KMS-11 (cell line): ENCODE measurements at regions not wholly inside any gene's neighbourhood (a gene's known extent, or its start where the extent isn't known, plus 50 kb on each side); places are given as distances from the start of the nearest gene placed in this dataset.

Experiments used
- H2AFZ ChIP-seq: fragments of 200-600 bp; sonication (generic); 2 replicates; pipeline ENCODE4 v1.6.1; 2016; ENCODE audit warnings: antibody characterized with exemption, mixed run types, low read depth
- H3K27ac ChIP-seq: fragments of 200-600 bp; sonication (generic); 2 replicates; pipeline ENCODE4 v1.6.1; 2016; ENCODE audit warnings: mild to moderate bottlenecking, mixed run types
- H3K27me3 ChIP-seq: fragments of 200-600 bp; sonication (generic); 2 replicates; pipeline ENCODE4 v1.6.1; 2017; ENCODE audit warnings: mild to moderate bottlenecking, low read depth, mixed run types, moderate library complexity; ENCODE audit not compliant: insufficient read depth
- H3K36me3 ChIP-seq: fragments of 200-600 bp; sonication (generic); 2 replicates; pipeline ENCODE4 v1.6.1; 2017; ENCODE audit warnings: mild to moderate bottlenecking, mixed run types; ENCODE audit not compliant: insufficient read depth
- H3K4me1 ChIP-seq: fragments of 200-600 bp; sonication (generic); 2 replicates; pipeline ENCODE4 v1.6.1; 2016; ENCODE audit warnings: mild to moderate bottlenecking, low read depth, mixed run types; ENCODE audit not compliant: poor library complexity, severe bottlenecking
- H3K4me2 ChIP-seq: fragments of 200-600 bp; sonication (generic); 2 replicates; pipeline ENCODE4 v1.7.0; 2016; ENCODE audit warnings: mild to moderate bottlenecking, mixed run types
- H3K4me3 ChIP-seq: fragments of 200-600 bp; sonication (generic); IDR thresholded peaks from 2 replicates; pipeline ENCODE4 v1.6.1; 2017; ENCODE audit warnings: low read depth, low read length, mixed read lengths; ENCODE audit not compliant: insufficient read depth
- H3K79me2 ChIP-seq: fragments of 200-600 bp; sonication (generic); 2 replicates; pipeline ENCODE4 v1.6.1; 2016; ENCODE audit warnings: low read depth, mixed run types; ENCODE audit not compliant: insufficient read depth
- H3K9ac ChIP-seq: fragments of 200-600 bp; sonication (generic); 2 replicates; pipeline ENCODE4 v1.6.1; 2016; ENCODE audit warnings: mild to moderate bottlenecking, mixed run types
- H4K20me1 ChIP-seq: fragments of 200-600 bp; sonication (generic); 2 replicates; pipeline ENCODE4 v1.6.1; 2016; ENCODE audit warnings: mild to moderate bottlenecking, mixed run types; ENCODE audit not compliant: insufficient read depth
- CTCF ChIP-seq: fragments of 200-600 bp; sonication (generic); conservative IDR thresholded peaks from 2 replicates; pipeline ENCODE4 v1.6.1; 2017; ENCODE audit warnings: low read depth, mild to moderate bottlenecking, antibody characterized with exemption, low read length, moderate library complexity, mixed read lengths

GRCh38 chr15:61798631-61799030, 261.6 kb downstream of the VPS13C start:
- no peaks in the 10 kb centered on the region for H3K36me3 ChIP-seq
- TF ChIP-seq CTCF = no peak
- no peaks in the 10 kb centered on the region for H4K20me1 ChIP-seq
- H3K4me2 ChIP-seq = no peak overlapping the region
- no peaks in the 10 kb centered on the region for H3K4me1 ChIP-seq
- H3K4me3 ChIP-seq = no peak overlapping the region
- no peak overlapping the region for H3K9ac ChIP-seq
- no peaks in the 10 kb centered on the region for H3K27me3 ChIP-seq
- no peak overlapping the region for H2AFZ ChIP-seq
- no peak overlapping the region for H3K27ac ChIP-seq
- H3K79me2 ChIP-seq = no peaks in the 10 kb centered on the region

DNA sequence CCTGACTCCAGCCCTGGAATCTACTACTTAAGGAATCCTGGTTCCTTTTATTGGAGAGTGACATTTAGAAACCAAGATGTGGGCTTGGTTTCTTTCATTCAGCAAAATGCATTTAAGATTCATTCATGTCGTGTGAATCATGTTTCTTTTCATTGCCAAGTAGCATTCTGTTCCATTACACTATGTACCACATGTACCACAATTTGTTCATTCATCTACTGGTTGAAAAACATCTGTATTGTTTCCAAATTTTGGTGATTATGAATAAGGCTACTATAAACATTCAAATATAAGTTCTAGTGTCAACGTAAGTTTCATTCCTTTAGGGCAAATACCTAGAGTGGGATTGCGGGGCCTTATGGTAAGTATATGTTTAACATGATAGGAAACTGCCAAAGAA, 264.2 kb downstream of the VPS13C start:
- Histone ChIP-seq H3K4me2 (no peak overlapping the region), H2AFZ (no peak overlapping the region), H3K79me2 (no peaks in the 10 kb centered on the region), H3K36me3 (no peaks in the 10 kb centered on the region), H3K9ac (no peak overlapping the region), H3K4me1 (no peaks in the 10 kb centered on the region), H4K20me1 (no peaks in the 10 kb centered on the region), H3K27me3 (no peaks in the 10 kb centered on the region), H3K4me3 (no peak overlapping the region), H3K27ac (no peak overlapping the region)
- TF ChIP-seq CTCF = no peak

DNA sequence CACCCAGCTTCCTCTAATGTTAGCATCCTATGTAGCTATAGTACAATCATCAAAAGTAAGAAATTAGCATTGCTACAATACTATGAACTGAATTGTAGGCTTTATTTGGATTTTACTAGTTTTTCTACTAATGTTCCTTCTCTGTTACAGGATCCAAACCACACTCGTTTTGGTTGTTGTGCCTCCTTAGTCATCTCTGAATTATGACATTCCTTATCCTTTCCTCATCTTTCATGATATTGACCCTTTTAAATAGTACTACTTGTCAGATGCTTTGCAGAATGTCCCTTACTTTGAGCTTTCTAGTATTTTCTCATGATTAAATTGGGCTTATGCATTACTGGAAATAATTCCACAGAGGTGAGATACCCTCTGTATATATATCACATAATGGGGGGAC, 265.4 kb downstream of the VPS13C start:
- Histone ChIP-seq H2AFZ (no peak overlapping the region), H4K20me1 (no peaks in the 10 kb centered on the region), H3K9ac (no peak overlapping the region), H3K27me3 (no peaks in the 10 kb centered on the region), H3K4me2 (no peak overlapping the region), H3K27ac (no peak overlapping the region), H3K79me2 (no peaks in the 10 kb centered on the region), H3K36me3 (no peaks in the 10 kb centered on the region), H3K4me3 (no peak overlapping the region), H3K4me1 (no peaks in the 10 kb centered on the region)
- no peak for TF ChIP-seq CTCF

- H2AFZ ChIP-seq = no peak overlapping the region
- H3K9ac ChIP-seq = no peak overlapping the region
- H3K4me1 ChIP-seq = no peaks in the 10 kb centered on the region
- H3K4me2 ChIP-seq = no peak overlapping the region
- no peak for TF ChIP-seq CTCF
- no peaks in the 10 kb centered on the region for H3K27me3 ChIP-seq
- no peak overlapping the region for H3K4me3 ChIP-seq
- H4K20me1 ChIP-seq = no peaks in the 10 kb centered on the region
- H3K27ac ChIP-seq = no peak overlapping the region
- no peaks in the 10 kb centered on the region for H3K36me3 ChIP-seq
- H3K79me2 ChIP-seq = no peaks in the 10 kb centered on the region
These were observed 266.0 kb downstream of the VPS13C start for GRCh38 chr15:61794276-61794675.

DNA sequence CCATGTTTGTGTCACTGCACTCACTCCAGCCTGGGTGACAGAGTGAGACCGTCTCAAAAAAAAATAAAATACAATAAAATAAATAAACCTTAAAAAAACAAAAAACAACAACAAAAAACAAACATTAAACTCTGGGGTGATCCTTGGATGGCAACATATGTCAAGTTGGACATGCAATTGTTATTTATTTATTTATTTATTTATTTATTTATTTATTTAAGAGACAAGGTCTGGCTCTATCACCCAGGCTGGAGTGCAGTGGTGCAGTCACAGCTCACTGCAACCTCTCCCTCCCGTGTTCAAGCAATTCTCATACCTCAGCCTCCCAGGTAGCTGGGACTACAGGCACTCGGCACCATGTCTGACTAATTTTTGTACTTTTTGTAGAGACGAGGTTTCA, 275.5 kb downstream of the VPS13C start:
- Histone ChIP-seq H4K20me1 (no peaks in the 10 kb centered on the region), H2AFZ (no peak overlapping the region), H3K36me3 (no peaks in the 10 kb centered on the region), H3K27me3 (no peaks in the 10 kb centered on the region), H3K79me2 (no peaks in the 10 kb centered on the region), H3K4me1 (no peaks in the 10 kb centered on the region), H3K9ac (no peak overlapping the region), H3K27ac (no peak overlapping the region), H3K4me2 (no peak overlapping the region), H3K4me3 (no peak overlapping the region)
- TF ChIP-seq CTCF = no peak
